HG03432 (cell line): ENCODE measurements at regions not wholly inside any gene's neighbourhood (a gene's known extent, or its start where the extent isn't known, plus 50 kb on each side); places are given as distances from the start of the nearest gene placed in this dataset.

Experiments used
- ATAC-seq: cut with Tn5 transposase; IDR thresholded peaks from one replicate; pipeline ENCODE4 v1.9.1; 2021; ENCODE audit warnings: mild to moderate bottlenecking, moderate library complexity; ENCODE audit not compliant: unreplicated experiment

DNA sequence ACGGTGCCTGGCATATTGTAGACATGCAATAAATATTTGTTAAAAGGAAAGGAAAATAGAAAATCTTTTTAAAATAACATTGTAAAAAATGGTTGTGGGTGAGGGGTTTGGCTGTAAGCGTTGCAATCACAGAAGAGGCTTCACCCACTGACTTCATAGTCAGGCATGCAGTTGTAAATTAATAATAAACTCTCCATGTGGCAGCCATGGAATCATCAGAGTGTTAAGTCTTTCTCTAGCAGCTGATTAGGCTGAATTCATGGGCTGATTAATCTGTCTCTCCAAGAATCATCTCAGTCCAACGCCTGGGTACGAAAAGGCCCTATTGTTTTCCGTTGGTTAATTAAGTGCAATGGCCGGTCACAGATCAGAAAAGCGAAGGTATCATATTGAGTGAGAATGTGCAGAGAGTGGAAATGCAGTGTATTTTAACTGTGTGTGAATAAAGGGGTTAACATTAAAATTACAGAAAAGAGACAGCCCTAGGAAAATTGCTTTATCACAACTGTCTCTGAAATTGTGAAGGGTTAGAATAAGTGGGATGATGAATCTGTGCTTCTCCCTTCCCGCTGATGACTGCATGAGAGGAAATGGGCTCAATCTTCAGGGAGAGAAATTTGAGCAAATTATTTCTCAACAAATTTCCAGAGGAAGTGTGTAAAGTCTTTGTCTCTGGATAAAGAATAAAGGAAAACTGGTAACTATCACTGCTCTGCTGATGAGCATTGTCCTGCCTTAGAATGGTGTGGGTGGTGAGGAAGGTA, 269.0 kb downstream of the FAM76B start:
- ATAC-seq, result no peak

DNA sequence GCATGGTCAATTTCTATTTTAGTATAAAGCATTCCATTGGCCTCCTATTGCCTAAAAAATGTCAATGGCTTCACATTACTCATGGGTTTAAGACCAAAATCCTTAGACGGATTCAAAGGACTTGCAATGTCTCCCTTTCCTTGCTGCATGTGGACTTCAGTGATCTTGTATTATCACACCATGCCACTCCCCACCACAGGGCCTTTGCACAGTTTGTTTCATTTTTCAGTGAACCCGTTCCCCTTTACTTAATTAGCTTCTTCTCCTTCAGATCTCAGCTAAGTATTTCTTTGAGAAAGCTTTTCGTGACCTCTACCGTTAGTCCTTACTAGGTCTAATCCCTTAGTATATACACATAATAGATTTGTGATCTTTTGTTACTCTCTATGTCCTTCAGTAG, 269.7 kb downstream of the FAM76B start:
- ATAC-seq, result no peak

DNA sequence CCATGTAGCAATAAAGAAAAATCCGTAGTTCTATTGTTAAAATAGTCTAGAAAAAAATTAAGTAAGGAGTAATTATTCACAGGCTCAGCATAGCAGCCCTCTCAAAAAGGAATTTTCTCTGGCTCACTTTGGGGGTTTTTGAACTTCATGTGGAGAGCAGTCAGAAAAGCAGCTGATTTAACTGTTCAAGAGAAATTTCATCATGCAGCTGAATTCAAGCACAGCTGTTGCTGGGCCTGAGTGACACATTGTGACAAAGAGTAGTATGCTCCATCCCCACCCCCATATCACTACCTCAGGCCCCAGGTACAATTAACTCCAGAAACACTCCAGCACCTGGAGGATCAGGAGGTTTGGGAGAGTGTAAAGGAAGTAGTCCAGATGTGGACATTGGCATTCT, 272.1 kb downstream of the FAM76B start:
- no peak for ATAC-seq

DNA sequence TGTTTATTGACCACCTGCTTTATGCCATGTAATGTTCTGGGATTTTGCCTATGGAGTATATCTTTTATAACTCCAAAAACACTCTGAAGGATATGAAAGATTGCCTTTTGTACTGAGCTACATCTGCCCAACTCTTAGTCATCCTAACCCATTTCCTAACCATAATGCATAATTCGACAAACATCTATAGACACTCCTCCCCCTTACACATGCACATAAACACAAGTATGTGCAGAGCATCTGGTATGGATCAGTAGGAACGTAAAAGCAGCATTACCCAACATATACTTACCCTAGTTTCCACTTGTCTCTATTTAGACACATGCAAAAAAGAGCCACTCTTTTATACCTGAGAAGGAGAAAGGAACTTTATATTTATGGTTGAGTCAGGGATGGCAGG, 272.8 kb downstream of the FAM76B start:
- ATAC-seq, result no peak

GRCh38 chr11:95516175-95516574, 273.4 kb downstream of the FAM76B start:
- ATAC-seq, result no peak

DNA sequence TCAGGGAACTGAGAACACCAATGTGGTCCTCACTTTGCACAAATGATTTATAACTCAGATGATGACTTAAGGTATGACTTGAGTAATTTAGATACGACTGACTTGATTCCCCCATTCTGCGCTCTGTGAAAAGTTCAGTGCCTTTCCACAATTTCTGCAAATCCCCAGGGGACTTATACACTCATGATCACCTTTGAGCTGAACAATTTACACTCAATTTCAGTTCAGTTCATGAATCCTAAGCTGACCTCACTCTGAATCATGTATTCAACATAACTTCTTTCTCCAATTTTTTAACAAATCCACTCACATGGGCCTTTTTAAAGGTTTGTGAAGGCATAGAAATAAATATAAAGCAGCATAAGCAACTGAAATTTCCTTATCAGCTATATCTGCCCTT, 274.2 kb downstream of the FAM76B start:
- no peak for ATAC-seq

GRCh38 chr11:95514416-95515110, 275.0 kb downstream of the FAM76B start:
- ATAC-seq, result no peak

GRCh38 chr11:95512682-95513081, 276.9 kb downstream of the FAM76B start:
- no peak for ATAC-seq

GRCh38 chr11:95512177-95512576, 277.4 kb downstream of the FAM76B start:
- ATAC-seq, result no peak

DNA sequence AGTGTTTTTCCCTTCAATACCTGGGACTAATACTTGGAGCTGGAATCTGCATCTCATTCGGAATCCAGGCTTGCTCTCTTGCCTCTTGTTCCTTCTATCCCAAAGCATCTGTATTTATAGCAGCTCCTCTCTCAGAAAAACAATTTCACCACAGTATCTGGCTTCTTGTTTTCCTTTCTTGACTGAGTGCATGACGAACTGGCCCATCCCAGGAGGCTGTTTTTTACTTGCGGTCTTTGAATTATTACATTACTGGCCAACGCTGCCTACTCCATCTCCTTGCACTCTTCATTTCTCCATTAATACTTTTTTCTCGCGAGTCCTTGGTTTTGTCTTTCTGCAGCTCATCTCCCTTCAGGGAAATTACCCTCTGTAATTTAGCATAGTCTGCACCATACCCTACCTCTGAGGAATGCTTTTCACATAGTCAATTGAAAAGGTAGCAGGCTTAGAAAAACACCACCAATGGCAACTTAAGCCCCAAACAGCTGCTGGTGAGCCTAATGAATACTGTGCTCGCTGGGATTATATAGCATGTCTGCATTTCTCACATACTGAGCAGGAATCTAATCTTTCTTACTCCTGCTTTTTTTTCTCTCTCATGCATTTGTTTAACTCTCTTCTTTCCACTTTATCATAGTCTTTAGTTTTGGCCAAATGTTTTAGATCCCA, 277.4 kb upstream of the SESN3 start:
- ATAC-seq, result no peak

- ATAC-seq, result no peak
Measured at GRCh38 chr11:95507794-95508193, 276.8 kb upstream of the SESN3 start.

GRCh38 chr11:95506777-95507176, 275.8 kb upstream of the SESN3 start:
- ATAC-seq, result no peak

- no peak for ATAC-seq
Measured at GRCh38 chr11:95505927-95506426, 275.0 kb upstream of the SESN3 start.

DNA sequence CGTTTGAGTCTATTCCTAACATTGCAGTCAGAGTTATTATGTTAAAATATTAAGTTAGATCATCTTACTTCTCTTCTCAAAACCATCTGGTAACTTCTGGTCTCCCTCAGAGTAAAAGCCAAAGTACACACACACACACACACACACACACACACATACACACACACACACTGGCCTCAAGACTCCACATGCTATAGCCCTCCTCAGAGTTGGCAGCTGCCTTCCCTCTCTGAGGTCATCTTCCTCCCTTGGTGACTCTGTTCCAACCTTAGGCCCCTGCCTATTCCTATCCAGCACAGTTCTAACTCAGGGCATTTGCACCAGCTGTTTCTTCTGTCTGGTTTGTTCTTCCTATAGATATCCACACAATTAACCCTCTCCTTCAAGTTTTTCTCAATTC, 272.0 kb upstream of the SESN3 start:
- no peak for ATAC-seq

DNA sequence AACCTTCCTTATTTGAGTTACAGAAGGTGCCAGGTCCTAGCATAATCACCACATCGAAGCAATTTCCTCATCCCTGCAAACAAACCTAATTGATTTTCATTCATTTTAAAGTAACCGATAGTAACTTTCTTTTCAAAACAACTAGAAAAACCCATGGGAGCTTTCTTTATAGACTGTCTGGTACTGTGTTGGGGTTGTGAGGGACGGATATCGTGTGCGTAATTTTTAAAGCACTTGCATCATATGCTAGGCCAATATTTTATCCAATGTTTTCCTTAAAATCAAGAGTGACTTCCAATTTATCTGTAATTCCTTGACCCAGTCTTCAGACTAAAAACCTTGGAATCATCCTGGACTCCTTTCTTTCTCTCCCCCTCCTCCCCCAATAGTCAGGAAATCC, 271.5 kb upstream of the SESN3 start:
- no peak for ATAC-seq

GRCh38 chr11:95501761-95502266, 270.8 kb upstream of the SESN3 start:
- ATAC-seq, result no peak

DNA sequence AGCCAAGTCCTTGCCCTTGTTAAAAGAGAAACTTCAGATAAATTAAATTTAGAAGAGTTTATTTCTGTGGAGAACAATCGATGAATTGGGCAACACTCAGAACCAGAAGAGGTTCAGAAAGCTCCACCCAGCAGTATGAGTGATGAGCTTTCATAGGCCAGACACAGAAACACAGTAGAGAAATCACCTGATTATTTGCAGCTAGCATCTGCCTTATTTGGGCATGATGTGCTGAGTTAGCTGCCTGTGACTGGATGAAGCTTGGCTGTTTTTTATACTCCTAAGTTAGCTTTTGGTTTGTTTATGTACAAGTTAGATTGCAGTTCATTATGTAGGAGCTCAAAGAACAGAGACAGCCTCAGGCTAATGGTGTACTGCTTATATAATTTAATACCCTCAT, 269.5 kb upstream of the SESN3 start:
- no peak for ATAC-seq

DNA sequence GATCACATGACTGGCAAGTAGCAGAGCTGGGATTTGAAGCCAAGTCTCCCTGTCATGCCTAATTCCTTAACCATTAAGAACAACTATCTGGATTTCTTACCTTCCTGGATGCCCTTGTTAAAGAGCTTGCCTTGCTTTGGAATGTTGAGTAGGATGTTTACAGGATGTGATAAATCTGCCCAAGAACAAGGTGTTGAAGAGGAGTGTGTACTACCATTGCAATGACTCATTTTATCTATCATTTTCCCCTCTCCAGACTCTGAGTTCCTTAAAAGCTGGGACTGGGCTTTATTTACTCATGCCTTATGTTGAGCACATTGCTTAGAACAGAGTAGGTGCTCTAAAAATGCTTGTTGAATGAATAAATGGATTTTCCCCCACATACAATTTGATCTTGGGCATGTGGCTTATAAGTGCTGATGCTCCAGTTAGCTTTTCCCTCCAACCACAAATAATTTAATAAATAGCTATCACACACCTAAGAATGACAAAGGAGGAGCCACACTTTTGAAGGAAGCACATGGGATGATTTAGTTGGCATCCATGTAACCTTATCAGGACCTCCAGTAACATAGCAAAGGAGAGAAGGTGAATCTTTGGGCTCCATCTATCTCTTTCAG, 268.6 kb upstream of the SESN3 start:
- ATAC-seq, result no peak

DNA sequence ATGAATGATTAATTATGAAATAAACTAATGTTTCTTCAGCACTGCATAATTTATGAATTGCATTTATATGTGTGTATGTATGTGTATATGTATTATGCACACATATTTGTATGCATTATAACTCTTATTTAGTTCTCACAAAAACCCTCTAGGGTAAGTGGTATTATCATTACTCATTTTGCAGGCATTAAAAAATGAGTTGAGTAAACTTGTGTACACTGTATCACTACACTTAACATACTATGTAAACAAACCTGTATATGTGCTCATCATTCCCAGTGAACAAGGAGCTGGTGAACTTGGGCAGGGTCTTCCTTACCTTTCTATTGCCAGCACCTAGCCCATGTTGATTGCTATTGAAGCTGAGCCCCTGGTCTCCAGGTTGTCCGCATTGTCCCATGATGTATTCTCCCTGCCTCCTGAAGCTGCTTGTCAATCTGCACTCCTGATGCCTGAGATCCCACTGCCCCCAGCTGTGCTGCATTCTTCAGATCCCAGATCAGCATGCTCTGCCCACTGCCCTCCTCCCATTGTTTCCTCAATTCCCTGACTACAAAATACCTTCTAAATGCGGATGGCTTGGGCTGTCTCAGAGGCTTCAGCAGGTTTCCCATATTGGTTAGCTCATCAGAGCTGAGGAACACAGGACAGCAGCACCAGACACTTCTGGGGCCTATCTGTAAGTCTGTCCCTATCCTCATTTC, 267.9 kb upstream of the SESN3 start:
- no peak for ATAC-seq

DNA sequence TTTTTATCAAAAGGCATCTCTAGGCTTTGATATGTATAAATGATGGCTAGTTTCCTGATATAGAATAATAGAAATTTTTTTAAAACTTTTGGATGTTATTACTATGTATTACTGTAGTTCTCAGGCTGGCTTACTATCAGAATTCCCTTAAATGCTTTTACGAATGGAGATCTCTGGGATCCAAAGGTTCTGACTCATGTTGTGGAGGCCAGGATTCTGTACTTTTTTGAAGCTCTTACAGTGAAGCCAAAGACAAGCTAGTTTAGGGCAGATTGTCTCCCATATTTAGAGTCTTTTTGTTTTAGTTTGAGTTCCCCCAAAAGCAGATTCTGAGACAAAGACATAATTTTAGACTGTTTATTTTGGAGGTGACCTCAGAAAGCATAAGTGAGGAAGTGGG, 265.9 kb upstream of the SESN3 start:
- no peak for ATAC-seq

DNA sequence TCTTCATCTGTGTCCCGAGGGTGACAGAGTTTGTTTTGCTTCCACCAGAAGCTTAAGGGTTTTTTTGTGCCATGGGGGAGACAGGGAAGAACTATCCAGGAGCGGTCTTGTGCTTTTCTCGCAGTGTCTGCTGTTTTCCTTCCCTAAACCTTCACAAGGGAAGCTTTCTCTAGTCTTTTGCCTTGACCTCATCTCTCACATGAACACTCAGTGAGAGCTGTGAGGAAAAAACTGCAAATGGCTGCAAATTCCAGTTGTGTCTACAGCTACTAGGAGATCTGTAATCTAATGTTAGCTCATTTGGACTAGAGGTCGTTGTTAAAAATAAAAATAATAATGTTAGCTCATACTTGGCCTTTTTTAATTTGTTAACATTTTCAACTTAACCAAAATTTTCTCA, 264.7 kb upstream of the SESN3 start:
- ATAC-seq, result no peak
